SK-N-SH (cell line): ENCODE measurements at regions not wholly inside any gene's neighbourhood (a gene's known extent, or its start where the extent isn't known, plus 50 kb on each side); places are given as distances from the start of the nearest gene placed in this dataset.

Experiments used
- MAX ChIP-seq: IDR thresholded peaks from 2 replicates; pipeline ENCODE4 v1.4.0; 2012; ENCODE audit warnings: low read depth
- RFX5 ChIP-seq: IDR thresholded peaks from 2 replicates; pipeline ENCODE4 v1.6.1; 2012; ENCODE audit warnings: mild to moderate bottlenecking, improper control_type of control experiment, low read length

DNA sequence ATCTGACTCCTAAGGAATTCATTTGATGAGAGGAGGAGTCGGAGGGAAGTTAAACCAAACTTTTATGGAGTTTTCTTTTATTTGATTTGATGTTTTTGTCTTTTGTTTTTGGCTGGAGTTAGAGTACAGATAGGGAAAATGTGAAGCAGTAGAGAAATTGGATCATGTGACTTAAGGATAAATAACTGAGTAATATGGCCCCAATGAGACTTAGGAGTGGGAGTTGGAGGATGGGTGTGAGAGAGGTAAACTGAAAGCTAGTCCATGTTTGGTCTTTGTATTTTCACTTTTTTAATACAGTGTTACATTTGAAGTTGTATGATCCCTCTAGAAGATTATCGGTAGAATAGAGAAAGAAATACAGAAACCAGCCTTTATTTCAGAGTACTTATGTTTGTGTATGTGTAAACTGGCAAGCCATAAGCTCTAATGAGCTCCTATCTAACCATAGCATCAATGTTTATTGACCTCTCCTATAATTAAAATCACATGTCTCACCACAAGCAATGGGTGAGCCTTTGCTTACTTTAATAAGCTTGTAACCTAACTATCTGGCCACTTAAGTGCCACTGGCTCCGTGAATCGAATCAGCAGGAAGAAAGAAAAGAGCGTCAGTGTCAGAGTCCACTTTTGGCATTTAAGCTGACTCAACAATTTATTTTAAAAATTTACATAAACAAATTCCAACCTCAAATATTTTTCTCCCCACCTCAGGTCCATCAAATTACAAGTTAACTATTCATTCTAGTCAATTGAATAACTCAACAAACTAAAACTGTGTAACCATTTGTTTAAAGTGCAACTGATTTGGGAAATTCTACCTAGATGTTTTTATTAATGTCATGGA is 113.8 kb downstream of the EPDR1 start:
- TF ChIP-seq RFX5 (no peak), MAX (no peak)
